ENCODE measurements at regions not wholly inside any gene's neighbourhood (a gene's known extent, or its start where the extent isn't known, plus 50 kb on each side); places are given as distances from the start of the nearest gene placed in this dataset.

DNA sequence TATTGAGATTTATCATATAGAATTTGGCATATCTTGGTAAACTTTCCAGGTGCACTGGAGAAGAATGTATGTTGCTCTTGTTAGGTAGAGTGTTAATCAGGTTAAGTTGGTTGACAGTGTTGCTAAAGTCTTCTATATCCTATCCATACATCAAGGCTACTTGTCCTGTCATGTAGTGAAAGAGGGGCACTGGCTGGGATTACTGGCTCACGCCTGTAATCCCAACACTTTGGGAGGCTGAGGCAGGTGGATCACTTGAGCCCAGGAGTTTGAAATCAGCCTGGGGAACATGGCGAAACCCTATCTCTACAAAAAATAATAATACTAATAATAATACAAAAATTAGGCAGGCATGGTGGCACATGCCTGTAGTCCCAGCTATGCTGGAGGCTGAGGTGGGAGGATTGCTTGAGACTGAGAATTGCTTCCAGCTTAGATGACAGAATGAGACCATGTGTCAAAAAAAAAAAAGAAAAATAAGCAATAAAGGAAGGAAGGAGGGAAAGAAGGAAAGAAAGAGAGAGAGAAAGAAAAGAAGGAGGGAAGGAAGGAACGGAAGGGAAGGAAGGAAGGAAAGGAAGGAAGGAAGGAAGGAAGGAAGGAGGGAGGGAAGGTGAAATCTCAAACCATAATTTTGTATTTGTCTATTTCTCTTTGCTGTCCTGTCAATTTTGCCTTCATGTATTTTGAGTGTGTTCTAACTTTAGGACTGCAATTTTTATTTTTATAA, 57.4 kb upstream of the IQSEC1 start:
- H3K27me3 Mint-ChIP-seq (ENCODE audit: unreplicated experiment), result peaks cover 43% of the 10 kb centered on the region
- TF ChIP-seq, protein P1, sequence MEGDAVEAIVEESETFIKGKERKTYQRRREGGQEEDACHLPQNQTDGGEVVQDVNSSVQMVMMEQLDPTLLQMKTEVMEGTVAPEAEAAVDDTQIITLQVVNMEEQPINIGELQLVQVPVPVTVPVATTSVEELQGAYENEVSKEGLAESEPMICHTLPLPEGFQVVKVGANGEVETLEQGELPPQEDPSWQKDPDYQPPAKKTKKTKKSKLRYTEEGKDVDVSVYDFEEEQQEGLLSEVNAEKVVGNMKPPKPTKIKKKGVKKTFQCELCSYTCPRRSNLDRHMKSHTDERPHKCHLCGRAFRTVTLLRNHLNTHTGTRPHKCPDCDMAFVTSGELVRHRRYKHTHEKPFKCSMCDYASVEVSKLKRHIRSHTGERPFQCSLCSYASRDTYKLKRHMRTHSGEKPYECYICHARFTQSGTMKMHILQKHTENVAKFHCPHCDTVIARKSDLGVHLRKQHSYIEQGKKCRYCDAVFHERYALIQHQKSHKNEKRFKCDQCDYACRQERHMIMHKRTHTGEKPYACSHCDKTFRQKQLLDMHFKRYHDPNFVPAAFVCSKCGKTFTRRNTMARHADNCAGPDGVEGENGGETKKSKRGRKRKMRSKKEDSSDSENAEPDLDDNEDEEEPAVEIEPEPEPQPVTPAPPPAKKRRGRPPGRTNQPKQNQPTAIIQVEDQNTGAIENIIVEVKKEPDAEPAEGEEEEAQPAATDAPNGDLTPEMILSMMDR (IDR thresholded peaks at IDR 0.05), result no peak
- no peak for DNase-seq (ENCODE audit: extremely low spot score, unreplicated experiment)
- H3K4me1 Mint-ChIP-seq (ENCODE audit: unreplicated experiment), result no peaks in the 10 kb centered on the region
- H3K9me3 Mint-ChIP-seq (ENCODE audit: unreplicated experiment), result no peaks in the 10 kb centered on the region
- H3K4me3 Mint-ChIP-seq (ENCODE audit: unreplicated experiment), result no peak overlapping the region
- H3K27ac Mint-ChIP-seq (ENCODE audit: unreplicated experiment), result no peak overlapping the region
- H3K36me3 Mint-ChIP-seq (ENCODE audit: unreplicated experiment), result no peaks in the 10 kb centered on the region

GRCh38 chr3:13125092-13126015, 52.1 kb upstream of the IQSEC1 start:
- H3K36me3 Mint-ChIP-seq (ENCODE audit: unreplicated experiment), result no peaks in the 10 kb centered on the region
- H3K9me3 Mint-ChIP-seq (ENCODE audit: unreplicated experiment), result no peaks in the 10 kb centered on the region
- H3K27me3 Mint-ChIP-seq (ENCODE audit: unreplicated experiment), result peaks cover 31% of the 10 kb centered on the region
- DNase-seq (ENCODE audit: extremely low spot score, unreplicated experiment), result no peak
- H3K4me3 Mint-ChIP-seq (ENCODE audit: unreplicated experiment), result no peak overlapping the region
- no peaks in the 10 kb centered on the region for H3K4me1 Mint-ChIP-seq (ENCODE audit: unreplicated experiment)
- H3K27ac Mint-ChIP-seq (ENCODE audit: unreplicated experiment), result no peak overlapping the region
- TF ChIP-seq, protein P1 (IDR thresholded peaks at IDR 0.05), result no peak

DNA sequence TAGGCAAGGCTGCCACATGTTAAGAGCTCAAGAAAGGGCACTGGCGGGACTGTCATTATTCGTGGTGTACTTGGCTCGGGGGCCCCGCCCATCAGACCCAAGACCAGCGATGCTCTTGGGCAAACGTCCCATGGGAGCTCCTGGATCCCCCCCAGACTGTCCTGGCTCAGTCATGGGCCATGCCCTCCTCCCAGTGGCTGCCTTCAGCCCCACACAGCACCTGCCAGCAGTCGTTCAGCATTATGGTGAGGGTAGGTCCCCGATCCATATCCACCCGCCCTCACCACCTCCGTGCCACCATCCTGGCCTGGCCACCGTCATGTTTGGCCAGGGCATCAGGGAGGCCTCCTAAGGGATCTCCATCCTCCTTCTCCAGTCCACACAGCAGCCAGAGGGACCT, 51.4 kb upstream of the IQSEC1 start:
- peaks cover 31% of the 10 kb centered on the region for H3K27me3 Mint-ChIP-seq (ENCODE audit: unreplicated experiment)
- TF ChIP-seq, protein P1 (IDR thresholded peaks at IDR 0.05), result no peak
- H3K36me3 Mint-ChIP-seq (ENCODE audit: unreplicated experiment), result no peaks in the 10 kb centered on the region
- H3K27ac Mint-ChIP-seq (ENCODE audit: unreplicated experiment), result no peak overlapping the region
- H3K4me1 Mint-ChIP-seq (ENCODE audit: unreplicated experiment), result no peaks in the 10 kb centered on the region
- H3K4me3 Mint-ChIP-seq (ENCODE audit: unreplicated experiment), result no peak overlapping the region
- H3K9me3 Mint-ChIP-seq (ENCODE audit: unreplicated experiment), result no peaks in the 10 kb centered on the region
- no peak for DNase-seq (ENCODE audit: extremely low spot score, unreplicated experiment)

DNA sequence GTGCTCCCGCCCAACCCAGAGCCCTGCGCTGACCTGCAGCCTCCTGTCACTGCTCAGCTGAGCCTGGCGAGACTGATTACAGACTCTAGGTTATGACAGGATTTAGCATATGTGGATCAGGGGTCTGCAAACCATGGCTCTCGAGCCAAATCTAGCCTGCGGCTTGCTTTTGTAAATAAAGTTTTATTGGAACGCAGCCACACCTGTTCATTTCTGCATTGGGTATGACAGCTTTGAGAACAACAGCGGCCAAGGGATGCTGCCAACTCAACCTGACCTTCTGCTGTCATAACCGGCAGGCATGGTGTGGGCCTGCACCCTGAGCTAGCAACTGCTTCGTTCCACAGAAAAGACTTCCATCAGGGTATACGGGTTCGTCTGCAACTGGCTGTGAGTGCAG, 50.5 kb upstream of the IQSEC1 start:
- no peaks in the 10 kb centered on the region for H3K4me1 Mint-ChIP-seq (ENCODE audit: unreplicated experiment)
- H3K36me3 Mint-ChIP-seq (ENCODE audit: unreplicated experiment), result no peaks in the 10 kb centered on the region
- TF ChIP-seq, protein P1 (IDR thresholded peaks at IDR 0.05), result no peak
- H3K4me3 Mint-ChIP-seq (ENCODE audit: unreplicated experiment), result no peak overlapping the region
- DNase-seq (ENCODE audit: extremely low spot score, unreplicated experiment), result no peak
- no peaks in the 10 kb centered on the region for H3K9me3 Mint-ChIP-seq (ENCODE audit: unreplicated experiment)
- H3K27ac Mint-ChIP-seq (ENCODE audit: unreplicated experiment), result no peak overlapping the region
- H3K27me3 Mint-ChIP-seq (ENCODE audit: unreplicated experiment), result peaks cover 29% of the 10 kb centered on the region
